Activated B cell treated with CpG ODN at 0.5 μM for 24 hours (primary cell): ENCODE measurements at regions not wholly inside any gene's neighbourhood (a gene's known extent, or its start where the extent isn't known, plus 50 kb on each side); places are given as distances from the start of the nearest gene placed in this dataset.

Experiments
- ATAC-seq: fragments of 200-7000 bp; cut with Tn5 transposase; one replicate; pipeline ENCODE4 v1.10.0; 2021; ENCODE audit warnings: low read depth, mild to moderate bottlenecking, moderate library complexity
- CTCF ChIA-PET: fragments of 350-600 bp; sonication (Branson Sonifier 250); formaldehyde crosslinking; loops from one replicate; lab custom pipeline; 2021; ENCODE audit warnings: antibody characterized with exemption; lab: Charles Lee
- POLR2A ChIA-PET: fragments of 350-600 bp; sonication (Branson Sonifier 250); formaldehyde crosslinking; loops from one replicate; lab custom pipeline; 2021; ENCODE audit warnings: antibody characterized with exemption; lab: Charles Lee
- DNase-seq: peaks from one replicate; pipeline ENCODE4 v3.0.0; 2022
- H3K27ac Mint-ChIP-seq: one replicate; pipeline ENCODE4 v1.8.0; 2020; ENCODE audit warnings: mixed read lengths
- H3K27me3 Mint-ChIP-seq: one replicate; pipeline ENCODE4 v1.8.0; 2021; ENCODE audit warnings: mixed read lengths
- H3K36me3 Mint-ChIP-seq: one replicate; pipeline ENCODE4 v1.8.0; 2021; ENCODE audit warnings: low read depth, mixed read lengths
- H3K4me1 Mint-ChIP-seq: one replicate; pipeline ENCODE4 v1.8.0; 2021; ENCODE audit warnings: mixed read lengths
- H3K4me3 Mint-ChIP-seq: one replicate; pipeline ENCODE4 v1.8.0; 2020; ENCODE audit warnings: mild to moderate bottlenecking, mixed read lengths
- H3K9me3 Mint-ChIP-seq: one replicate; pipeline ENCODE4 v1.8.0; 2020; ENCODE audit warnings: mixed read lengths
- intact Hi-C: fragments of 100-400 bp; cut with micrococcal nuclease; formaldehyde crosslinking; loops from one replicate; pipeline ENCODE4 v1.15.1; 2024
- TF ChIP-seq, protein P1 (sequence below): fragments of 200-600 bp; IDR thresholded peaks from one replicate; pipeline ENCODE4 v1.8.0; 2022; ENCODE audit warnings: antibody characterized with exemption, mild to moderate bottlenecking

DNA sequence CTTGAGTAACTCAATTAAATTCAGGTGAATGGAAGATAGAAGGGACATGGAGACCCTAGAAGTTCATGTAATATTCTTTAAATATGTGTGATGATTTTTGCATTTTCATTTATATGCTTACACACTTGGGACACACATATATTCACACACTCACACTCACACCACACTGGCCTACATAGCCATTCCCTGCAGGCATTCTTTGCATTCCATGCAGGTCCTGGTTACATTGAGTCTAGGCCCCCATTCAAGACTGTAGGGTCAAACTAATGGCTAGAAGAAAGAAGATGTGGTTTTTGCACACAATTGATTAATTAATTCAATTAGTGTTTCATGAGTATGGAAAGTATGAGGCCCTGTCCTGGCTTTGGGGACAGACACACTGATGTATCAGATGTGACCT is 249.4 kb downstream of the HNMT start:
- H3K4me1 Mint-ChIP-seq: no peaks in the 10 kb centered on the region
- no peaks in the 10 kb centered on the region for H3K36me3 Mint-ChIP-seq
- no peaks in the 10 kb centered on the region for H3K9me3 Mint-ChIP-seq
- H3K4me3 Mint-ChIP-seq: no peak overlapping the region
- TF ChIP-seq, protein P1, sequence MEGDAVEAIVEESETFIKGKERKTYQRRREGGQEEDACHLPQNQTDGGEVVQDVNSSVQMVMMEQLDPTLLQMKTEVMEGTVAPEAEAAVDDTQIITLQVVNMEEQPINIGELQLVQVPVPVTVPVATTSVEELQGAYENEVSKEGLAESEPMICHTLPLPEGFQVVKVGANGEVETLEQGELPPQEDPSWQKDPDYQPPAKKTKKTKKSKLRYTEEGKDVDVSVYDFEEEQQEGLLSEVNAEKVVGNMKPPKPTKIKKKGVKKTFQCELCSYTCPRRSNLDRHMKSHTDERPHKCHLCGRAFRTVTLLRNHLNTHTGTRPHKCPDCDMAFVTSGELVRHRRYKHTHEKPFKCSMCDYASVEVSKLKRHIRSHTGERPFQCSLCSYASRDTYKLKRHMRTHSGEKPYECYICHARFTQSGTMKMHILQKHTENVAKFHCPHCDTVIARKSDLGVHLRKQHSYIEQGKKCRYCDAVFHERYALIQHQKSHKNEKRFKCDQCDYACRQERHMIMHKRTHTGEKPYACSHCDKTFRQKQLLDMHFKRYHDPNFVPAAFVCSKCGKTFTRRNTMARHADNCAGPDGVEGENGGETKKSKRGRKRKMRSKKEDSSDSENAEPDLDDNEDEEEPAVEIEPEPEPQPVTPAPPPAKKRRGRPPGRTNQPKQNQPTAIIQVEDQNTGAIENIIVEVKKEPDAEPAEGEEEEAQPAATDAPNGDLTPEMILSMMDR: no peak
- intact Hi-C loops: no loop called here
- H3K27me3 Mint-ChIP-seq: no peaks in the 10 kb centered on the region
- ChIA-PET POLR2A (no interaction called here), CTCF (no interaction called here)
- no peak overlapping the region for H3K27ac Mint-ChIP-seq
- ATAC-seq: no peak
- DNase-seq: no peak

DNA sequence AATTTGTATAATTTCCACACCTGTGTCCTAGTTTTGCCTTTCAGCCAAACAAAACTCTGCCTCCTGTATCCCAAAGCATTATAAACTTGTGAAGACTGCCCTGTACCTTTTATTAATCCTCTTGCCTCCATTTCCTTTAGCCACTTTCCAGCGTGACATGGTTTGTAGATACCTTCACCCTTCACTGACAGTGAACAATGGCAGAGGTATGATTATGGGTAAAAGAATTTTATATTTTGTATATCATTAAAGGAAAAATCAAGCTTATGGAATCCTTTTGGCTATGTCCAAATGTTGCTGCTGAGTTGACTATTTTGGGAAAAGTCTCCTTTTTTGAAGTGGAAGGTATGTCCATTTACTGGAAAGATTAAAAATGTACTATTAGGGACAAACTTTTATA is 251.7 kb downstream of the HNMT start:
- Mint-ChIP-seq H3K27ac (no peak overlapping the region), H3K9me3 (no peaks in the 10 kb centered on the region), H3K27me3 (no peaks in the 10 kb centered on the region), H3K4me1 (no peaks in the 10 kb centered on the region), H3K36me3 (no peaks in the 10 kb centered on the region), H3K4me3 (no peak overlapping the region)
- POLR2A ChIA-PET: no interaction called here
- intact Hi-C loops: no loop called here
- TF ChIP-seq, protein P1: no peak
- ATAC-seq (no peak), DNase-seq (no peak)
- CTCF ChIA-PET: no interaction called here

DNA sequence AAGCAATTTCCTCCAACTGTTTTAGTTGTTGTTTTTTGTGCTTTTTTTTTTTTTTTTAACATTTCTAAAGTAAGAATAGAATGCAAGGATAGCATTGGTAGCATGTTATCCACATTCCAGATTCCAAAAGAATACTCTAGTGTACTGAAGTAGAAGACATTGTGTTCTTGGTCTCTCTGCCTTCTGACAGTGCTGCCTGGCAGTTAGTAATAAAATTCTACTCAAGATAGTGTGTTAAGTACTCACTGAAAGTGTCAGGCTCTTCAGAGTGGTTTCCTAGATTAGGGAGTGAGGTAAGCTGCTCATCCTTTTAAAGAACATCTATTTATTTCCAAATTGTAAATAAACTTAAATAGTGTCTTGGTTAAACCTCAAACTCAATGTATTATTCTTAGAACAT is 253.7 kb downstream of the HNMT start:
- TF ChIP-seq, protein P1: no peak
- Mint-ChIP-seq H3K4me3 (no peak overlapping the region), H3K9me3 (no peaks in the 10 kb centered on the region), H3K27ac (no peak overlapping the region), H3K27me3 (no peaks in the 10 kb centered on the region), H3K4me1 (no peaks in the 10 kb centered on the region), H3K36me3 (no peaks in the 10 kb centered on the region)
- ChIA-PET CTCF (no interaction called here), POLR2A (no interaction called here)
- DNase-seq: no peak
- ATAC-seq: no peak
- intact Hi-C loops: no loop called here

DNA sequence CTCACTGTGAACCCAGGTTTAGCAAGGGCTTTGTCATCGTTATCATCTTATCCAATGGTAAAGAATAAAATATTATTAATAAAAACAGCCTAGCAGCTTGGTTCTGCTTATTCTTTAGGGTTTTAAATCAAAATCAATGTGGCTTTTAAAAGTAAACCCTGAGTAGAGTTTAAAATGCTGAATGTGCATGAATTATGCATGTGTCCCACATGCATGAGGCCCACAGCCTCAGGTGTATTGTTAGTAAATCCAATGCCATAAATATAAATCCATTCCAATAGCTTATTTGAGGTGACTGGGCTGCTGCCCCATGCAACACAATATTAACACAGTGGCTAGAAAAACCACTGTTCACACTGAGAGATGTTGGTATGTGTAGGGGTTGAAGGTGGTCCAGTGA is 254.1 kb downstream of the HNMT start:
- H3K9me3 Mint-ChIP-seq: no peaks in the 10 kb centered on the region
- ATAC-seq (no peak), DNase-seq (no peak)
- H3K4me1 Mint-ChIP-seq: no peaks in the 10 kb centered on the region
- TF ChIP-seq, protein P1: no peak
- no peaks in the 10 kb centered on the region for H3K36me3 Mint-ChIP-seq
- ChIA-PET CTCF (no interaction called here), POLR2A (no interaction called here)
- no peaks in the 10 kb centered on the region for H3K27me3 Mint-ChIP-seq
- H3K4me3 Mint-ChIP-seq: no peak overlapping the region
- no peak overlapping the region for H3K27ac Mint-ChIP-seq
- intact Hi-C loops: no loop called here

DNA sequence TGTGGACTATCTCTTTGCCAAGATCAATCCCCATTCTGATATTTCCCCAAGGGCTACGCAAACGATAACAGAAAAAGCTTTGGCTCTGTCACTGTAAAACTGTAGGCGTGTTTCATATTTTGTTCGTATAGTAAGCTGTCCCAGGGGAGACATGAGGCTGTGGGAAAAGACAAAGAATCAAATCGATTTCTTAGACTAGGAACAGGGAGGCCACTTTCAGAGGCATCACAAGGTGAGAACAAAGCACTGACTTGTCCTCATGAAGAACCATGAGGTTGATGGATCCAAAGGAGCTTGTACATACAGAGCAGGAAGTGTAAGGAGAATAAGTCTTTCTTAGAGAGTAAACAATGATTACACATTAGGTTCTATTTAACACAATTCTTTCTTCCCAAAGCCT is 255.7 kb downstream of the HNMT start:
- no peak overlapping the region for H3K4me3 Mint-ChIP-seq
- H3K27me3 Mint-ChIP-seq: no peaks in the 10 kb centered on the region
- DNase-seq: no peak
- TF ChIP-seq, protein P1: no peak
- H3K4me1 Mint-ChIP-seq: no peaks in the 10 kb centered on the region
- H3K36me3 Mint-ChIP-seq: no peaks in the 10 kb centered on the region
- ATAC-seq: no peak
- no peaks in the 10 kb centered on the region for H3K9me3 Mint-ChIP-seq
- intact Hi-C loops: no loop called here
- no peak overlapping the region for H3K27ac Mint-ChIP-seq
- POLR2A ChIA-PET: no interaction called here
- CTCF ChIA-PET: no interaction called here
